Renal pelvis (tissue), 1 donor: ENCODE measurements at regions not wholly inside any gene's neighbourhood (a gene's known extent, or its start where the extent isn't known, plus 50 kb on each side); places are given as distances from the start of the nearest gene placed in this dataset.
"Not testable (repeated sequence)": the region's sequence is repeated elsewhere in the genome, so short reads cannot be mapped to it uniquely, and the experiment has no call there.

Experiments
- DNase-seq: peaks from one replicate; pipeline ENCODE4 v3.0.0-alpha.2; 2013

DNA sequence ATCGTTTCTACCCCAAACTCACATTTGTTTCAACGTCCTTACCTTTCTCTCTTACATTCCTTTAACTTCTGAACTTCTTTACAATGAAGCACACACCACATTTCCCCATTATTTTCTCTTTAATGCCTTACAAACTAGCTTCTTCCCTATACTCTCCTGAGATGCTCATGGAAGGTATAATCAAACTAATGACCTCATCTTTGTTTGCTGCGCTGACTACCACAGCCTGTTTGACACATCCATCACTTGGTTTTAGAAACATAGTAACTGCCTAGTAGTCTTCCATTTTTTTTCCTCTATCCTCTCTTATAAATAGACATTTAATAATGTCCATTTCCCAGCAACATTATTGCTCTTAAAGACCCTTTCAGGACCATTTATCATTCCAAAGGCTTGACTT lies 230.5 kb upstream of the LRTM1 start:
- no peak for DNase-seq

DNA sequence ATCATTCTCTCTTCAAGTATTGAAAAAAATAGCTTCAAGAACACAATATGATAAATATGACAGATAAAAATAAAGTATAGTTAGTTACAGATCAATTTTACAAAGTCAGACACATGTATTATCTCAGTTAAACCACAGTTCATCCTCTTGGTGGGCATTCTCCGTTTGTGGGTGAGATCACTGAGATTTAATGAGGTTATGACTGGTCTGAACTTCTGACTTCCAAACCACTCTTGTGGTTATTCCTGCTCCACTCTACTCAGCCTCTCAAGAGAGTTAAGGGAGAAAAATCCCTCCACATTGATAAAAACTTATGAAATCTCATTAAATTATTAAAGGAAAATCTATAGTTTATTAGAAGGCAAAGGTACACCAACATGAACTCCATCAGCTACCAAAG lies 229.9 kb upstream of the LRTM1 start:
- no peak for DNase-seq

DNA sequence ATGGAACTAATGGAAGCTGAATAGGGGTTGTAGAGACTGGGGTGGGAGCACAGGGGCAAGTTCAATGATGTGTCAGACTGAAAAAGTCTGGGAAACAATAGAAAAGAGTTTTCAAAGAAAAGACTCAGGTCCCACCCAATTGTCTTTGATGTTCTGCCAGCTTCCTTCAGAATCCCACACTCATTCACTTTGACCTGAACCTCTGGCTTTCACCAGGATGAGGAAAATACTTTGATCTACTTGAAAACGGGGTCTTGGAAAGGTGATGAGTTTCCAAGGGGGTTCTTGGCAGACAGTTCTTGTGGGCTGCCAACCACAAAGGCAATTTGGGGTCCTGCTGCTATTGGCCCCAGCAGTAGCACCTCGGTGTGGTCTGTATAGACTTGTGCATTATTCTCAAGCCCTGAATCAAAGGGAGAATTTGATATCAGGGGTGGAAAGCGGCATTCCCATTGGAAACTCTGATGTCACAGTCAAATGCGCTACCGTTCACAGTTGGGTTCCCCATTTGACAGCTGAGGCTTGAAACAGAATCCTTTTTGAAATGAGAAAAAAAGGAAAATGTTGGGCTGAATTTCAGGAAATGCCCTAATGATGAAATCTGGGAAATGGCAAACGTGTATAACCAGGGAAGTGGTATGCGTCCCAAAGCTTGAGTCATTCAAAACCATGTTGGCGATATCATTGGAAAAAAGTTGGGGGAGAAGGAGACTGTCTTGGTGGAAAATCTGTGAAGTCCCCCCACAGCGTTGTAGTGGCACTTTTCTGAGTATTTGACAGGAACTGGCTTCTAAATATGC lies 229.2 kb upstream of the LRTM1 start:
- no peak for DNase-seq

DNA sequence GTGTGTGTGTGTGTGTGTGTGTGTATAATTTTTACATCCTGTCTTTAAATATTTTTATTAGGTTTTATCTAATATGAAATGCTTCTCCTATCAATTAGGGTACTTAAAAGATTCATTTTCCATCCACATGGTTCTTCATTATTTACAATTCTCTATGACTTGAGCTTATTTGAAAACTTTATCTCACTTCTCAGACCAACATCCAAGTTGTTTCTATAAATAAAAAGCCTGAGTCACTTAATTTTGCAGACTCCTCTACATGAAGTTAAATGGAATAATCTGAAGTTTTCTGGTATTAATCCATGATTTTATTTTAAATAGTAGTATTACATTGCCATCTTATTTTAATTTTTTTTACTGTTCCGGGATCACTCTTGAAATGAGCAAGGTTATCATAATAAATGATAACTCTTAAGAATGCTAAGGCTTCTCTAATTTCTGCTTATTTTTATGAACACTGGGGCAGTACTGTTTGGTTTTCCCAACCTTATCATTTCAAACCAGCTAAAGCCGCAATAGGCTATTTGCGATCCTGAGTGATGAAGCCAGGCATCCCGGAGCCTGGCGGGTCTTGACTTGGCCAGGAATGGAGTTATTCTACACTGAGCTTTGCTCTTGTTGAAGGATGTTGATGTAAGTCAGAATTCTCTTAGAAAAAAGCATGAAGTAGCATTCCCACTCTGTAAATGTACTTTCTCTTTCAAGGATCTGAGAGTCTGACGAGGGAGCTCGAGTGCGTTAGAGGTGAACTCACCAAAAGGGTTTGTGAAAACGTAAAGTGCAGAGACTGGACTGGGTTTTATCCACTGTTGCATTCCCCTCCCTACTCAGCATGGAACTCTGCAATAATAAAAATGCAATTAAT lies 220.2 kb upstream of the LRTM1 start:
- no peak for DNase-seq

DNA sequence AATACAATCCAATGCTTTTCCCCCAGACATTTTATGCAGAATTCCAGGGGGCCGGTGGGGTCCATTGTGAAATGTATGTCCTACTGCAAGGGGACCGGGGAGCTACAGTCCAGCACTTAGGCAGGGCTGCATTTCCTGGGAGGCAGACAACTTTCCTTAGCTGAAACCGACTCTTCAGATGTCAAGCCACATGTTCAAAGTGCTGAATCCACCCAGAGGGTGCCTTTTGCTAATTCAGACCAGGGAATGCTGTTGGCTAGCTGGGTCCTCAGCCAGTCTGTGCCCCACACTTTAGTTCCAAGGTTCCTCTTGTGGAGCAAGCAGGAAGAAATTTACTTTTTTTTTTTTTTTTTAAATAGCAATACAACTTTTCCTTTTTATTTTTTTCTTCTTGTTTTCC lies 219.5 kb upstream of the LRTM1 start:
- DNase-seq, result no peak

DNA sequence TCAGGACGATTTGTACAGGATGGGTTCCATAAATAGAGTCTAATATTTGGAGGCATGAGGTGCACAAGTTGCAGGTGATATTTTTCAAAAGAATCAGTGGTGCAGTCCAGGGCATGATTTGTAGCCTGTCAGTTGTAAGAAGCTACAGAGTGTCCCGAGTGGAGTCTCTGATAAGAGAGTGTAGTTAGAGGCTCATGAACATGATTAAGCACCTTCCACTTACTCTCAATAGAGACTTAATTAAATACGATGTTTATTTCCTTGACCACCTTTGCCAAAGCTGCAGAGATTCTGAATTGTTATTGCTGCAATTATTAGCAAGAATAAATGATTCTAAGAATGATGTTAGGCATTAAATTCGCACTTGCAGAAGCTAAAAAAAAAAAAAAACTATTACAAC lies 218.4 kb upstream of the LRTM1 start:
- DNase-seq, result no peak

DNA sequence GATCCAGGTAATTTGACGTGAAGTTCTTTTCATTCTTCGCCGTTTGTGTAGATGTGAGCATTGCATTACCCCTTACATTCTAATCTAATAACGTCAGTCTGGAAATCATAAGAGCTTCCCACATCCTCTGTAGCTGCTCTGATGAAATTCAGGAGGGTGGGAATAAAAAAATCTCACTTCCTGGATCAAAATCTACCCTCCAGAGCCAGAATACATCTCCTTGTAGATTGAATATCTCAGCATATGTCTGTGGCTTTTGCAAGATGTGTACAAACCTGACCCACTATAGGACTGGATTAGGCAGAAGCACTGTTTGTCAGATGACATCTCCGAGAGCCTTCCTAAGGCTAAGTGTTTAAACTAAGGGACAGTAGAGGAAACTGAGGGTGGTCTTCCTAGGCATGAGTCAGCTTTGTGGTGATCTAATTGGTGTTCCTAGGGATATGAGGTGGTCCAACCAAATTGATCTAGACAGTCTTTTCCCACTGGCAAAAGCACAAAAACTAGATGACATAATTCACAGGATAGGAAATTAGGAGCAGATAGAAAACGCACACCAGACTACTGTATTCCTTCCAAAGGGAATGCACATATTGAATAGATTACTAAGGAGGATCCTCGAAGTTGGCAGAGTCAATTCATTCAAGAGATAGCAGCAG lies 216.3 kb upstream of the LRTM1 start:
- no peak for DNase-seq

DNA sequence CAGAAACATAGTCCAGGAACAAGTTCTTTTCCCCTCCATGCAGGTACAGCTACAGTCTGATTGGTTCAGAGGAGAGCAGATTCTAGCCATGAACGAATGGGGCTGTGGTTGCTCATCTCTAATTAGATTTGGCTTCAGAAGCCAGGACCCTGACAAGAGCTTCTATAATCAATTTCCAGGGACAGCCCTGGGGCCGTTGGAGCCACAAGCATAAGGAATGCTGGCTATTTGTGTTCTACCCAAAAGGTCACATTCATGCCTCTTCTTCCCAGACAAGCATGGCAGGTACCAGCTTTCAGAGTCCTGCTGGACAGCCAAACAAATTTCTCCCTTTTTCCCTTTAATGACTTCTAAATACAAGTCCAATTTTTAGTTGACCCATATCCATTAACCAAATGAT lies 215.5 kb upstream of the LRTM1 start:
- no peak for DNase-seq

DNA sequence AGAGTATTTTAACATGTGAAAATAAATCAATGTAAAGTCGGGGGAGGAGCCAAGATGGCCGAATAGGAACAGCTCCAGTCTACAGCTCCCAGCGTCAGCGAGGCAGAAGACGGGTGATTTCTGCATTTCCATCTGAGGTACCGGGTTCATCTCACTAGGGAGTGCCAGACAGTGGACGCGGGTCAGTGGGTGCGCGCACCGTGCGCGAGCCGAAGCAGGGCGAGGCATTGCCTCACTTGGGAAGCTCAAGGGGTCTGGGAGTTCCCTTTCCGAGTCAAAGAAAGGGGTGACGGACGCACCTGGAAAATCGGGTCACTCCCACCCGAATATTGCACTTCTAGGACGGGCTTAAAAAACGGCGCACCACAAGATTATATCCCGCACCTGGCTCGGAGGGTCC lies 208.4 kb upstream of the LRTM1 start:
- not testable (repeated sequence) for DNase-seq

DNA sequence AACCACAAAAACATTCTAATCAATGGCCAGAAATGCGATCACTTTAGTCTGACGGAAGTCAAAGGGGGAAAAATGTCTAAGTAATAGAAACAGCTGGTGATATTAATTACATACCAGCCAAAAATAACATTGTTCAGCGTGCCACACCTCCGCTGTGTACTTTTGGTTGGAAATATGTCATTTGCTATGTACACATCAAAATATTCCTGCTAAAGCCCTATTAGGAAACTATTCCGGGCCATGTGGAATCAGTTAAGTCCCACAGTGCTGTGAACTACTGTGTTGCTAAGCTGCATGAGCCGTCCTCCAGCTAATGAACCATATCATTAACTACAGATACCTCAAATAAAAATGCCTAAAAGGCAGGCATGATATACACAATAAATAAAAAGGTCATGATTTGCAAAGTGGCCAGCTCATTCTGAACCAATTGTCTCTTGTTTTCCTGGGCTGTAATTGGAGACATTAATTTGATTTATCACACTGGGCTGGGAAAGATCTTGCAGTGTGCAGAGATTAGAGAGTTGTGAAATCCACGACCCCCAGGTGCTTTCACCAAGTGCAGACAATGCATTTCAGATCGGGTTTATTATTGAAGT lies 200.5 kb upstream of the LRTM1 start:
- peak; percentile 61 for DNase-seq

DNA sequence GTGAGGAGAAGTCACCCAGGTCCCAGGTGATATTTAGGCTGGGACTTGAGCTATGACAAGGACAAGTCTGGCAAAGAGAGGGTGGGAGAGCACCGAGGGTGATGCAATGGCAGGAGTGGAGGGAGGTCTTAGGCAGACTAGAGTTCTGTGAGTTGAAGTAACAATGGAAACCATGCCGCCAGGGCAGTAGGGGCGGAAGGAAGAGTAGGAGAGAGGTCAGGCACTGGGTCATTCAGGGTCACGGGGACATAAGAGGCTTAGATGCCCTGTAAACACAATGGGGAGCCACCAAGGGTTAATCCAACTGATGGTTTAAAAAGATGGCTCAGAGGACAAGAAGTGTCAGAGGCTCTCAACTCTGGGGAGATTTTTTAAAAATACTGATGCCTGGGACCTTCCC lies 199.7 kb upstream of the LRTM1 start:
- DNase-seq, result no peak

DNA sequence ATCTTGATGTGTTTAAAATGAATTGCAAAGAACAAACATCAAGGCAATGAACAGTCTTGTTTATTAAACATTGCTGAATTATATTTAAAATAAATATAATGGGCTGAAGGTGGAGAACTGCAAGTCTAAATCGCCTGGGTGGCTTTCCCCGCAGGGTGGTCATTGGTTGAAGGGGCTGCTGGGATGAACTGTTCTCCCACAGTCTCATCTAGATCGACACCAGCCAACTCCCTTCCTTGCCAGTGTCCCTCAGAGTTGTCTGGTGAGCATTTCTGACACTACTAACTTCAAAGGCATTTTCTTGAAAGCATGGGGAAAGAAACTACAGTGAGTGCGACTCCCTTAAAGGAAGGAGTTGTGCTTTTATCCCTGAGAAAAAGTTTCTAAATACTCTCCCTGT lies 196.5 kb upstream of the LRTM1 start:
- DNase-seq, result no peak
